HG02938 (cell line): ENCODE measurements at regions not wholly inside any gene's neighbourhood (a gene's known extent, or its start where the extent isn't known, plus 50 kb on each side); places are given as distances from the start of the nearest gene placed in this dataset.

Experiments used
- ATAC-seq: cut with Tn5 transposase; IDR thresholded peaks from one replicate; pipeline ENCODE4 v1.9.1; 2021; ENCODE audit warnings: mild to moderate bottlenecking, moderate library complexity; ENCODE audit not compliant: unreplicated experiment

DNA sequence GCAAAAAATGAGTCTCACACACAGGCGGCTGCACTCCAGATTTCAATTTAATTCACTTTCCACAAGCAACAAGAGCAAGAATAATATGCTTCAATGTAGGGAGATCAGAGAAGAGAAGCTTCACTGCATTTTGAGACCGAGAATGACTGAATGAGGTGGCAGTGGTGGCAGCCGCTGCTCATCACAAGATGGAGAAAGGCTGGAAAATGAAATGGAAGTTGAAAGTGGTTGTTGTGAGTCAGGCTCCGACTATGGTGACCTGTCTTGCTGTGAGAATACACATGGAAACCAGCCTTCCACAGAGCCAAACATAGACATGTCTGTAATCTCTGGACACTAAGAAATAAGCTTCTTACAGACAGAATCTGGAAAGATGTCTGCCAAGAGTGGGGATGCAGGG is 499.6 kb upstream of the LRRN3 start:
- no peak for ATAC-seq

DNA sequence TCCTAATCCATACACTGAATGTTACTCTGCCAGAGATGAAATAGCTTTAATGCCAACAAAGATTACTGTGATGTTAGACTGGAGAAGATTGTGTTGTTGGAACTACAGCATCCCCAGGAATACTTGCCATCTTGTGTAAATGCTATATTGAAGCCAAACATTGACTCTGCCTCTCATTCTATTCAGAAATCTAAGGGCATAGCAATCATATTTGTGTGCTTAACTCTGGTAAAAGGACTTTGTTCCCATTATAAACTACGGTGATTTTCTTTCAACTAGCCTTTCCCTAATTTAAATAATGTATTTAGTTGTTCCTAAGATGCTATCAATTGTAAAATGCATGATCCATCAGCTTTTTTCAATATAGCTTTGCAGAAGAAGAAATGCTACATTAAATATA is 498.4 kb upstream of the LRRN3 start:
- ATAC-seq: no peak

DNA sequence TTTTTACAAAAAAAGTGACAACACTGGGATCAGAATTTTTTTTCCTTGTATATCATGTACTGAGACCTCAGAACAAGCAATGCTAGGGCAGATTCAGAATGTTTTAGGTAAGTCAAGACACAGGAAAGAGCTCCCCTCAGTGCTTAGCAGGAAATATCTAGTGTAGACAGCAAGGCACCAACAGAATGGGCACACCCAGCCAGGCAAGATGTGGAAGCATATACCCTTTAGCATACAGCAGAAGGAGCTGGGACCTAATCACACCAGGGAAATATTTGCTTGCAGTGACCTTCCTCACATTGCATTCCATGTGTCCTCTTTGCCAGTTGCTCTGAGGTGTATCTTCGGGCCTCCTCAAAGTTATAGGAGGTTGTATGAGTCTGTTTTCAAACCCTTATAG is 497.6 kb upstream of the LRRN3 start:
- ATAC-seq: no peak

DNA sequence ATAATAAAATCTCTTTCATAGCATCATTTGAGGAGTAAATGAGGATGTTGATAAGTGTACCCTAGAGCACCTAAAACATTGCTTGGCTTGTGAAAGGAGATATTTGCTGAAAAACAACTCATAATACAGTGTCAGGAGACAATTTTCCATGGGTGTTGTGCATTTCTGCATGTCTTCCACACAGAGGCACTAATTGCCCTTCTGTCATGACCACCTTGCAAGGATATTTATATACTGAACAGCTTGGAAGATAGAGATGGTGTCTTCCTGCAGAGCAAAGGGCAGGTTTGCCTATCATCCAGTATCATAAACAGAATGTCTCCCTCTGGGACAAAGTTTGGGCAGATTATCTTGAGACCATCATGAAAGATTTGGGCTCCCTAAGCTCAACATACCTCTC is 495.2 kb upstream of the LRRN3 start:
- no peak for ATAC-seq

DNA sequence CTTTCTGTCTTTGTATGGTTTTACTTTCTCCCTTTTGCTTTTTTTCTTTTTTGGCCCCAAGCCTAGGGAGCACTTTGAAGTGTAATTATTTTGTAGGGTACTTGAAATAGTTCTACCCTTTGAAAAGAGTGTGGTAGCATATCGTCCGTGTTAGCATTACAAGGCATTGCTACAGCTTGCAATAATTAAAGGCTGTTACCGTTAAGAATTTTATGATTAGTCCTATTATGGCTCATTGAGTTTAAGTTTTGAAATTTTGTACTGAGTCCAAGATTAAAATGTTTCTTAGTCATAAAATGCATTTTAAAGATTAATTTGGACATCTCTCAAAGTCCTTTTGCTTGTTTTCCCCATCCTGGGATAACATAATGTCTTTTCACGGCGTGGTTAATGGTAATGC is 490.0 kb upstream of the LRRN3 start:
- ATAC-seq: no peak

DNA sequence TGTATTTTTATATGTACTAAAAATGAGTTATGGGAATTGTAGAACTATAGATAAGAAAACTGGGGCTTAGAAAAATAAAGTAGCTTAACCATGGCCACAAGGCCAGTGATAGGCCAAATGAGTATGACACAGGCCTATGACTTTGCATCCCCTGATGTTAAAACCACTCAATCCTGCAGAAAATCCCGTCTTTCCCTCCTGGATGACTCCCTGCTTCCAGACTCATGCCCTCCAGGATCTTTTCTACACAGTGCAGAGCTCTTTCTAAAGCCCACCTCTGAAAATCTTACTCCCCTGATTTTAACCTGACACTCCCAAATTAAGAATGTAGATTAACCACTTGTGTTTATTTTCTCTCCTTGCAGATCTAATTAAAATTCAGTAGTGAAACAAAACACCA is 489.2 kb upstream of the LRRN3 start:
- no peak for ATAC-seq

DNA sequence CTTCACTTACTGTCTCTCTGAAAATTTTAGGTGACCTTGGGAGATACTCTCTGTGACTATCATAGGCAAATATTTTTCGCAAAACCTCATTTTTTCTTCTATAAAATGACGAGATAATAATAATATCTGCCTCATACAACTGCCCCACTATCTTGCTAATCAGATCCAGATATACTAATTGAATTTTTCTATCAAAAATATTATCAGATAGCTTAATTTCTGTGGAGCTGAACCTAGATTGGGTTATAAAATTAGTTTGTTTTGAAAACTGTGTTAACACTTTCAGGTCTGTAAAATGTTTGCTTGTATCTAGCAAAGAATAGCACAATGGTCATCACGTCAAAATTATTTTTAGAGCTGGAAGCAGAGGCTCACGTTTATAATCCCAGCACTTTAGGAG is 486.7 kb upstream of the LRRN3 start:
- no peak for ATAC-seq

DNA sequence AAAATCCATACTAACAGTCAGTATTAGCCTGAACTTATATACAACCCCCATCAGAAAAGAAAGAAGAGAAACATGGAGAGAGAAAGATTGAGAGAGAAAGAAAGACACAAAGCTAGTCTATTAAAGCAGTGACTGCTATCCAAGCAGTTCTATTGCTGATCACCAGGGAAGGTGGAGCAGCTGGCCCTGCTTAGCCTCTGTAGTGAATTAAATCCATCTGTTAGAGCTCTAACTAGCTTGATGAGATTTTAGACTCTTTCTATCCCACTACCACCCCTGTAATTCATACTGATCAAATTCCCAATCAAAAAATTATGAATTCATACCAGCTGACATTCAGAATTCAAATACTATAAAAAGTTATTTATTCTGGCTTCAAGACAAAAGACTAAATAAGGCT is 486.0 kb upstream of the LRRN3 start:
- ATAC-seq: no peak

DNA sequence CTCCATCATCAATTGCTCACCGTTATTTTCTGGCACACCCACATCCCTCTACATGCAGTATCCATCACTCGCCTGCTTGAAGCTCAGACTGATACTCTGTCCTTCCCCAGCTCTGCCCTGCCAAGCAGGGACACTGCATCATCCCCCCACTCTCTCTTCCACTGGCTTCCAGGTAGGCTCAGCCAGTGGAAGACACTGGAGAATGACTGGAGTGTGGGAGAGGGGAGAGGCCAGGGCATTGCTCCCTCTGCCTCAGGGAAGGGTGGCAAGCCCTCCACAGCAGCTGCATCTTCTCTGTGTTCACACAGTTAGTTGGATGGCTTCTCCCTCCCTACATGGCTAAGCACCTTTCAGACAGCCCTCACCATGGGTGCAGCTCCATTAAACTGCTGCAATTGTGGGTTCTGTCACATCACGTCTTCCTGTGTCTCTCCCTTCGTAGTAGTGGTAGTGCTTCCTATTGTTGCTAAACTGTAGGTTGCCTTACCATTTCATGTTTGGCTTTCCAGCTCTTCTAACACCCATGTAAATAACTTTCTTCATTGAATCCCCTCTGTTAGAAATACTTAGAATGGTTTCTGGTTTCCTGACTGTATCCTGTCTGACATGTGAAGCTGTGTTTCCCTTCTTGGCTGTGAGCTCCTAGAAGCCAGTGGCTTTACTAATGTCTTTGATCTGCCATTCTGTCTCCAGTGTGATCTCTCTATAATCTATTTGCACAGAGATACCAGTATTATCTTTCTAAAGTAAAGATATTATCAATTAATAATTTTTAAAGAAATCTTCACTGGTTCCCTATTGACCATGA is 483.7 kb upstream of the LRRN3 start:
- no peak for ATAC-seq

DNA sequence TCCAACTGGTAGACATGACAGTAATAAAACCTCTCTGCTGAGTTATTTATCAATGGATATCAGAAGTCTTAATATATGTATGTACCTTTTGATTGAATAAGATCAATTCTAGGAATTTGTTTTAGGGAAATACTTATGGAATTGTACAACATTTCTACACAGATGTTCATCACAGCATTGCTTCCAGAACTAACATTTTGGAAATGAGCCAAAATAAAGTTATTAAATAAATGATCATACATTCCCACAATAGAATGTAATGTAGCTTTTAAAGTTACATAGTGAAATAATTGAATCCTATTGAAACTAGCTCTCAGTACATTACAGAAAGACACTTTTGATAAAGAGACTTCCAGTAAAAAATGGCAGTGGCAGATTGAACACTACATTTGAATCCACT is 481.6 kb upstream of the LRRN3 start:
- no peak for ATAC-seq

DNA sequence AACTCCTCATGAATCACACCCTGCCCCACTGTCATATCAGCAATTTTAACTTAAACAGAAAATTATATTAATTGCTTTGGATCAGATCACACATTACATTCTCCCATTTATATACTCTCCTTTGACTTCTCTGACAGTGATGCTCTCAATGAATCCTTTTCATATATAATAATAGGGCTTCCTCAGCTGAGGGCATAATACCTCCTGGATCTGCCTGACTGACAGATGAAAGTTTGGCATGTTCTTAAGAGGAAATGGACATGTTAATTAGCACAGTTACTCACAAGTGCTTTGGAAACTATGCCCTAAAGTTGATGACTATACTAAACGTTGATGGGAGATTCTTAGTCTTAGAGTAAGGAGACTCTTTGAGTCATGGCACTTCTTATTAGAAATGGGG is 478.2 kb upstream of the LRRN3 start:
- ATAC-seq: no peak
